ENCODE measurements at regions not wholly inside any gene's neighbourhood (a gene's known extent, or its start where the extent isn't known, plus 50 kb on each side); places are given as distances from the start of the nearest gene placed in this dataset.

GRCh38 chr20:52564594-52564993, 373.0 kb upstream of the ZFP64 start:
- no peak for TF ChIP-seq CTCF (IDR thresholded peaks at IDR 0.05)
- Histone ChIP-seq H3K9me3 (no peaks in the 10 kb centered on the region), H3K36me3 (no peaks in the 10 kb centered on the region), H3K4me1 (ENCODE audit: control insufficient read depth in 1 of 2, insufficient read depth in 1 of 2, low read depth in 1 of 2, low read length in 1 of 2) (no peaks in the 10 kb centered on the region), H3K4me3 (ENCODE audit: low read depth in 1 of 2, low read length in 1 of 2) (no peak overlapping the region), H3K27me3 (no peaks in the 10 kb centered on the region), H3K27ac (no peak overlapping the region)

- no peak overlapping the region for H3K27ac ChIP-seq
- H3K9me3 ChIP-seq = no peaks in the 10 kb centered on the region
- H3K27me3 ChIP-seq = no peaks in the 10 kb centered on the region
- H3K36me3 ChIP-seq = no peaks in the 10 kb centered on the region
- no peaks in the 10 kb centered on the region for H3K4me1 ChIP-seq (ENCODE audit: control insufficient read depth in 1 of 2, insufficient read depth in 1 of 2, low read depth in 1 of 2, low read length in 1 of 2)
- no peak for TF ChIP-seq CTCF (IDR thresholded peaks at IDR 0.05)
- no peak overlapping the region for H3K4me3 ChIP-seq (ENCODE audit: low read depth in 1 of 2, low read length in 1 of 2)
These were observed 360.7 kb upstream of the ZFP64 start for GRCh38 chr20:52552181-52552872.

GRCh38 chr20:52542131-52542530, 350.6 kb upstream of the ZFP64 start:
- Histone ChIP-seq H3K4me3 (ENCODE audit: low read depth in 1 of 2, low read length in 1 of 2) (no peak overlapping the region), H3K36me3 (no peaks in the 10 kb centered on the region), H3K27ac (no peak overlapping the region), H3K4me1 (ENCODE audit: control insufficient read depth in 1 of 2, insufficient read depth in 1 of 2, low read depth in 1 of 2, low read length in 1 of 2) (no peaks in the 10 kb centered on the region), H3K9me3 (no peaks in the 10 kb centered on the region), H3K27me3 (no peaks in the 10 kb centered on the region)
- no peak for TF ChIP-seq CTCF (IDR thresholded peaks at IDR 0.05)

GRCh38 chr20:52540509-52540908, 348.9 kb upstream of the ZFP64 start:
- Histone ChIP-seq H3K9me3 (no peaks in the 10 kb centered on the region), H3K27ac (no peak overlapping the region), H3K4me1 (ENCODE audit: control insufficient read depth in 1 of 2, insufficient read depth in 1 of 2, low read depth in 1 of 2, low read length in 1 of 2) (no peaks in the 10 kb centered on the region), H3K36me3 (no peaks in the 10 kb centered on the region), H3K27me3 (no peaks in the 10 kb centered on the region), H3K4me3 (ENCODE audit: low read depth in 1 of 2, low read length in 1 of 2) (no peak overlapping the region)
- TF ChIP-seq CTCF (IDR thresholded peaks at IDR 0.05) = no peak

- H3K36me3 ChIP-seq = no peaks in the 10 kb centered on the region
- no peak for TF ChIP-seq CTCF (IDR thresholded peaks at IDR 0.05)
- no peak overlapping the region for H3K27ac ChIP-seq
- H3K4me3 ChIP-seq (ENCODE audit: low read depth in 1 of 2, low read length in 1 of 2) = no peak overlapping the region
- H3K9me3 ChIP-seq = no peaks in the 10 kb centered on the region
- H3K27me3 ChIP-seq = no peaks in the 10 kb centered on the region
- H3K4me1 ChIP-seq (ENCODE audit: control insufficient read depth in 1 of 2, insufficient read depth in 1 of 2, low read depth in 1 of 2, low read length in 1 of 2) = no peaks in the 10 kb centered on the region
These were observed 348.3 kb upstream of the ZFP64 start for GRCh38 chr20:52539891-52540290.
